ENCODE measurements at regions not wholly inside any gene's neighbourhood (a gene's known extent, or its start where the extent isn't known, plus 50 kb on each side); places are given as distances from the start of the nearest gene placed in this dataset.

DNA sequence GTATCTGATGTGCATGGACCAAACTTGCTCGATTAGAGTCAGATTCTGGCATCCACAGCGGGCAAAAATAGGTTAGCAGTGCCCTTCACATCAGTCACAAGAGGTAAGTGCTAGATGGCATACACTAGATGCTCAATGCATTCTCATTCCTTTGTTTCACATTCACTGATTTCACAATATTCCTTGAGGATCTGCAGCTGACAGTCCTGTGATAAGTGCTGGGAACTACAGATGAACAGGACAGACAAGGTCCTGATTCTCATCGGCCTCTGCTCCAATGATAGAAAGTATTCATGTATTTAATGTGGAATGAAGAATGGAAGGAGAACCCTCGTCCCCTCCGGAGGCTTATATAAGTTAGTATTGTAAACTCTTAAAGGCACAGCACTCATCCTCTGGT is 96.8 kb upstream of the SERPINE2 start:
- no peak overlapping the region for H3K4me3 ChIP-seq (ENCODE audit: low read depth, low read length)
- no peaks in the 10 kb centered on the region for H3K36me3 ChIP-seq
- H3K4me1 ChIP-seq = no peaks in the 10 kb centered on the region
- DNase-seq = no peak
- H3K9me3 ChIP-seq = no peaks in the 10 kb centered on the region
- H3K27me3 ChIP-seq = no peaks in the 10 kb centered on the region
- TF ChIP-seq, protein P1, sequence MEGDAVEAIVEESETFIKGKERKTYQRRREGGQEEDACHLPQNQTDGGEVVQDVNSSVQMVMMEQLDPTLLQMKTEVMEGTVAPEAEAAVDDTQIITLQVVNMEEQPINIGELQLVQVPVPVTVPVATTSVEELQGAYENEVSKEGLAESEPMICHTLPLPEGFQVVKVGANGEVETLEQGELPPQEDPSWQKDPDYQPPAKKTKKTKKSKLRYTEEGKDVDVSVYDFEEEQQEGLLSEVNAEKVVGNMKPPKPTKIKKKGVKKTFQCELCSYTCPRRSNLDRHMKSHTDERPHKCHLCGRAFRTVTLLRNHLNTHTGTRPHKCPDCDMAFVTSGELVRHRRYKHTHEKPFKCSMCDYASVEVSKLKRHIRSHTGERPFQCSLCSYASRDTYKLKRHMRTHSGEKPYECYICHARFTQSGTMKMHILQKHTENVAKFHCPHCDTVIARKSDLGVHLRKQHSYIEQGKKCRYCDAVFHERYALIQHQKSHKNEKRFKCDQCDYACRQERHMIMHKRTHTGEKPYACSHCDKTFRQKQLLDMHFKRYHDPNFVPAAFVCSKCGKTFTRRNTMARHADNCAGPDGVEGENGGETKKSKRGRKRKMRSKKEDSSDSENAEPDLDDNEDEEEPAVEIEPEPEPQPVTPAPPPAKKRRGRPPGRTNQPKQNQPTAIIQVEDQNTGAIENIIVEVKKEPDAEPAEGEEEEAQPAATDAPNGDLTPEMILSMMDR (IDR thresholded peaks at IDR 0.05; ENCODE audit: low read depth, low read length) = no peak

DNA sequence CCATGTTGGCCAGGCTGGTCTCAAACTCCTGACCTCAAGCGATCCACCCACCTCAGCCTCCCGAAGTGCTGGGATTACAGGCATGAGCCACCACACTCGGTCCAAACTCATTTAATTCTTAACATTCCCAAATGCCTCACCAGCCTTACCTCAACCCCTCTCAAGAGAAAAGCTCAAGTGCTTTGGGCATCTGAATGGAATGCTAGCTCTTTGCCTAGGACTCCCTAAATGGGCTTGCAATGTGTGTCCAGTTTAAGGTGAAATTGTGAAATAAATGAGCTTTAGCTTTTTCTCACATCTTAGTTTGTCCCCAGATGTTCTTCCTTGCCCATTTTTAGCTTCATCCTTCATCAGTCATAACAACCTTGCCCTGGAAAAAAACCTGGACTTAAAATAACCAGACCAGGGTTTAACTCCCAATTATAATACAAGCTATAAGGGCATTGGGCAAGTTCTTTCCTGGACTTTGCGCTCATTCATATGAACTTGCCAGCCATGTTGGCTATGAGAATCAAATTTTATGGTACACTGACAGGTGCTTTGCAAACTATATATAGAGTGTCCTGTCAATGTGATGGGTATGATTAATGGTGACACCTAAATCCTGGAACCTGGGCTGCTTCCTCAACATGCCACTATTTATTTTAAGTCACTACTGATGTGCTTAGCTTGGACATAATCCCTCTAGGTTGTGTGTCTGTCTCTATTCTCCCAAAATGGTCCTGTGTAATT is 95.1 kb upstream of the SERPINE2 start:
- Histone ChIP-seq H3K27me3 (no peaks in the 10 kb centered on the region), H3K4me1 (no peaks in the 10 kb centered on the region), H3K4me3 (ENCODE audit: low read depth, low read length) (no peak overlapping the region), H3K36me3 (no peaks in the 10 kb centered on the region), H3K9me3 (no peaks in the 10 kb centered on the region)
- no peak for DNase-seq
- TF ChIP-seq, protein P1 (IDR thresholded peaks at IDR 0.05; ENCODE audit: low read depth, low read length) = no peak

DNA sequence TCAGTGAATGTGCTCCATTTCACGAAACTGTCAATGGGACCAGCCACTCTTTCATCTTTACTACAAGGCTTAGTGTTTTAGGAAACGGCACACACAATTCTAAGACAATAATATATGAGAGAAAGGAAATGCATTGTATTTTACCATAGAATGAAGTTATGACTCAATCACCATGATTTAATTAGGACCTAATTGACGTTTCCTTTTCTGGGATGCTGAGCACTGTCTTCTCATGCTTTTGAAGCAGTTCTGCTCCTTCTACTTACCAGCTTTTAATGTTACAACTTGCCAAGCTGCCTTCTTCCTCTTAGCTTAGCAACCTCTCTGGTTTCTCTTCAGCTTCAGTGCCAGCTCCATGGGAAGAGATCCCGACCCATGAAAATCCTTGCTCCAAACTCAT is 94.3 kb upstream of the SERPINE2 start:
- TF ChIP-seq, protein P1 (IDR thresholded peaks at IDR 0.05; ENCODE audit: low read depth, low read length) = no peak
- Histone ChIP-seq H3K4me3 (ENCODE audit: low read depth, low read length) (no peak overlapping the region), H3K27me3 (no peaks in the 10 kb centered on the region), H3K9me3 (no peaks in the 10 kb centered on the region), H3K36me3 (no peaks in the 10 kb centered on the region), H3K4me1 (no peaks in the 10 kb centered on the region)
- DNase-seq = no peak

DNA sequence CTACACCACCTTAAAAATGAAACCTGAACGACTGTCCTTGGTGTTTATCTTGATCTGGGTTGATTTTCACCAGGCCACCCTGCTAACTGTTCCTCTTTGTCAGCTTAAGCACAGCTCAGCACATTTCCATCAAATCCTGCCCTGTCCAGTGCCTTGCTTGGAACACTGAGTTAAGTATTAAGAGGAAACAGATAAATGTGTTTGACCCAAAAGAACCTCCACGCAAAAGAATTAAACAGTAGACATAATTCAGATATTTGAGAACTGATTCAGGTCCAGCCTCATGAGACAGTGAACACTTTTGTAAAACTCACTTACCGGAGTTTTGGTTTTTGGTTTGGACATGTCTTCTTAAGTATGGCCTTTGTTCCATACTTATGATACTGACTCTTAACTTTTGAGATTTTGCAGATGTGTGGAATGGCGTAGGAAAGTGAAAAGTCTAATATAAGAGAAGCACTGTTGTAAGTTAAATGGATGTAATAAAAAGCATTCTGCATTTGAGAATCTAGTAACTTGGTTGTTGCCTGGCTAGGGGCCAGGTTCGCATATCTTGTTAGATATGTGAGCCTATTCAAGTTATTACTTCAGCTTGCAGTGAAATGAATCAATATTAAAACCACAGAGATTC is 88.9 kb upstream of the SERPINE2 start:
- no peak for DNase-seq
- TF ChIP-seq, protein P1 (IDR thresholded peaks at IDR 0.05; ENCODE audit: low read depth, low read length) = no peak
- no peaks in the 10 kb centered on the region for H3K4me1 ChIP-seq
- no peaks in the 10 kb centered on the region for H3K9me3 ChIP-seq
- H3K4me3 ChIP-seq (ENCODE audit: low read depth, low read length) = no peak overlapping the region
- H3K36me3 ChIP-seq = no peaks in the 10 kb centered on the region
- H3K27me3 ChIP-seq = 0 out of 2 replicates have a peak, but pooled peaks cover 7% of the 10 kb centered on the region

DNA sequence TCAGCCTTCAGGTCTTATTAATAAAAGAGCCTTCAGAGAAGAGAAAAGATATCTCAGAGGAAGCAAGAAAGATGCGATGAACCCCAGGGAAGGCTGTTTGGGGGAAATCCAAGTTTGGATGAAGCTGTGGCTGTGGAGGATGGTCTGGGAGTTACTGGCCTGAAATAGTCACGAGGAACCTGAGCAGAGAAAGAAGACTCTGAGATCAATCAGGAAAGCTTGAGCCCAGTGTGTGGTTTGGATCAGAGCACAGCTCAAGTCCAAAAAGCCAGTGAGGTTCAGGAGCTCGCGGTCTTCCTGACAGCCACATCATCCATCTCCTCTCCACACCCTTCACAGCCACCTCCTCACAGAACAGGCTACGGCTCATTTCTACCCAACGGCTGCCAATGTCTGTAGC is 87.4 kb upstream of the SERPINE2 start:
- no peak for DNase-seq
- 0 out of 2 replicates have a peak, but pooled peaks cover 7% of the 10 kb centered on the region for H3K27me3 ChIP-seq
- TF ChIP-seq, protein P1 (IDR thresholded peaks at IDR 0.05; ENCODE audit: low read depth, low read length) = no peak
- H3K4me1 ChIP-seq = no peaks in the 10 kb centered on the region
- no peak overlapping the region for H3K4me3 ChIP-seq (ENCODE audit: low read depth, low read length)
- H3K9me3 ChIP-seq = no peaks in the 10 kb centered on the region
- H3K36me3 ChIP-seq = no peaks in the 10 kb centered on the region

DNA sequence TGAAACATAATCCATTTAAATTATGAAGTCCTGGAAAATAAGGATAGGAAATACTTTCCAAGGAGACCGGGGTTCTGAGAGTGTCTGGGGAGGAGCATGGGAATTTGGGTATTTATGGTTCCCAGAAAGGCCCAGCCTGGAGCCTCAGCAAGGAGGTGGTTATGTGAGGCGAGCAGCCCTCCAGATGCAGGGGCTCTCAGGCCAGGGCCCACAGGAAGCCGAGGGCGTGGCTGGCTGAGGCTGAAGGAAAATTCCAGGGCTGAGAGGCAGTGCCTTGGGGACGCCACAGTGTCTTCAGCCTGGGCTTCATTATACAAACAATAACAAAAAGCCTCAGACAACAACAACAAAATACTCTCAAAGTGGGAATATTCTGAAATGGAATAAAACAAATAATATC is 86.9 kb upstream of the SERPINE2 start:
- Histone ChIP-seq H3K36me3 (no peaks in the 10 kb centered on the region), H3K27me3 (0 out of 2 replicates have a peak, but pooled peaks cover 7% of the 10 kb centered on the region), H3K4me3 (ENCODE audit: low read depth, low read length) (no peak overlapping the region), H3K4me1 (no peaks in the 10 kb centered on the region), H3K9me3 (no peaks in the 10 kb centered on the region)
- DNase-seq = no peak
- TF ChIP-seq, protein P1 (IDR thresholded peaks at IDR 0.05; ENCODE audit: low read depth, low read length) = no peak

Measured in BE2C (cell line).